ENCODE measurements at regions not wholly inside any gene's neighbourhood (a gene's known extent, or its start where the extent isn't known, plus 50 kb on each side); places are given as distances from the start of the nearest gene placed in this dataset.

DNA sequence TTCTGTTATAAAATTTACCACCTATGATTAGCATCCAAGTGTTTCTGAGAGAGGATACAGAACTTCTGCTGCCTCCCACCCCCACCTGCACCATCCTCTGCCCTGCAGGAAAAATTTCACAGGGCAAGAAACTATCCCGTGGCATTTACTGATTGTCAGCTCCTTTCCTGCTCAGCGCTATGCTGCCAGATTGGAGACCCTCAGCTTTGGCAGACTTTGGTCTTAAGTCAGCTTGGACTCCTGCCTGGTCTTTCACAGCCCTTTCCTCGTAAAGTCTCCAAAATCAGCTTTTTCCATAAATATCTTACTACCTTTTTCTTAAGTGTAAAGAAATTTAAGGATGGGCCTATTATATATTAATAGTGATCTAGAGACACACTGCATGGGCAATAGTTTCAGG is 239.9 kb upstream of the ADAMTS9 start:
- Histone ChIP-seq H3K27me3 (ENCODE audit: insufficient read depth, low read depth, severe bottlenecking) (no peaks in the 10 kb centered on the region), H3K9me3 (ENCODE audit: severe bottlenecking) (peaks cover 1% of the 10 kb centered on the region), H3K36me3 (no peaks in the 10 kb centered on the region), H3K4me3 (ENCODE audit: low read depth, low read length) (no peak overlapping the region), H3K27ac (no peak overlapping the region)
- TF ChIP-seq, protein P1, sequence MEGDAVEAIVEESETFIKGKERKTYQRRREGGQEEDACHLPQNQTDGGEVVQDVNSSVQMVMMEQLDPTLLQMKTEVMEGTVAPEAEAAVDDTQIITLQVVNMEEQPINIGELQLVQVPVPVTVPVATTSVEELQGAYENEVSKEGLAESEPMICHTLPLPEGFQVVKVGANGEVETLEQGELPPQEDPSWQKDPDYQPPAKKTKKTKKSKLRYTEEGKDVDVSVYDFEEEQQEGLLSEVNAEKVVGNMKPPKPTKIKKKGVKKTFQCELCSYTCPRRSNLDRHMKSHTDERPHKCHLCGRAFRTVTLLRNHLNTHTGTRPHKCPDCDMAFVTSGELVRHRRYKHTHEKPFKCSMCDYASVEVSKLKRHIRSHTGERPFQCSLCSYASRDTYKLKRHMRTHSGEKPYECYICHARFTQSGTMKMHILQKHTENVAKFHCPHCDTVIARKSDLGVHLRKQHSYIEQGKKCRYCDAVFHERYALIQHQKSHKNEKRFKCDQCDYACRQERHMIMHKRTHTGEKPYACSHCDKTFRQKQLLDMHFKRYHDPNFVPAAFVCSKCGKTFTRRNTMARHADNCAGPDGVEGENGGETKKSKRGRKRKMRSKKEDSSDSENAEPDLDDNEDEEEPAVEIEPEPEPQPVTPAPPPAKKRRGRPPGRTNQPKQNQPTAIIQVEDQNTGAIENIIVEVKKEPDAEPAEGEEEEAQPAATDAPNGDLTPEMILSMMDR (IDR thresholded peaks at IDR 0.05; ENCODE audit: low read depth, low read length), result no peak
- DNase-seq, result no peak

DNA sequence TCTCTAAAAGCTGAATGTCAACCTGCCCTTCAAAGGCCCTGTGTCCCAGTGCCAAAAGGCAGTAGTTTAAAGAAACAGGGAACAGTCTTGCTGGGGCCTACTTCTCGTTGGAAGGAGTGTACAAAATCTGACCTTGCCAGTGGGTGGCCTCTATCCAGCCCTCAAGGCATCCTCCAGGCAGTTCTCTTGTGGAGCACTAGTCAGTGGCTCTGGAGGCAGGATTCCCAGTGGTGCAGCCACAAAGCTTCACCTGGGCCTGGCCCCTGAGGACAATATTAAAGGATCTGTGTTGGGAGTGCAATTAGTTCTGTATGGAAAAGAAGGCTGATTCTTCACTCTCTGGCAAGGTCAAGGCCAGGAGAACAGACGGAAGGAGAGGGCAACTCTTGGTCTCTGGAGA is 237.8 kb upstream of the ADAMTS9 start:
- TF ChIP-seq, protein P1 (IDR thresholded peaks at IDR 0.05; ENCODE audit: low read depth, low read length), result no peak
- Histone ChIP-seq H3K9me3 (ENCODE audit: severe bottlenecking) (no peaks in the 10 kb centered on the region), H3K36me3 (no peaks in the 10 kb centered on the region), H3K27me3 (ENCODE audit: insufficient read depth, low read depth, severe bottlenecking) (no peaks in the 10 kb centered on the region), H3K27ac (no peak overlapping the region), H3K4me3 (ENCODE audit: low read depth, low read length) (no peak overlapping the region)
- DNase-seq, result no peak

DNA sequence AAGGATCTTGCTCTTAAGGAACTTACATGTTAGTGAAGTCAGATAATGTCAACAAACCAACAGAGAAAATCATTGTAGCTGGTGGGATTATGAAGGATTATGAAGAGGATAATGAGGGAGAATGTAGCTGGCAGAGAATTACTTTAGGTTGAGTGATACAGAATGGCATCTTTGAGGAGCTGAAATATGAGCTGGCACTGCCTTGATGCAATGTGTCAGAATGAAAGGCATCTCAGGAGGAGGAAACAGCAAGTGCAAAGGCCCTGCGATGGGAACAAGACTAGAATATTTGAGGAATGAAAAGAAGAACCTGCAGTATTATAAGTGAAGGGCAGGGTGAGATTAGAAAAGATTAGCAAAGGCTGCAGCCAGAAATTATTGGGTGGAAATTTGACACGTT is 237.2 kb upstream of the ADAMTS9 start:
- no peaks in the 10 kb centered on the region for H3K9me3 ChIP-seq (ENCODE audit: severe bottlenecking)
- no peak for DNase-seq
- TF ChIP-seq, protein P1 (IDR thresholded peaks at IDR 0.05; ENCODE audit: low read depth, low read length), result no peak
- no peak overlapping the region for H3K4me3 ChIP-seq (ENCODE audit: low read depth, low read length)
- no peaks in the 10 kb centered on the region for H3K36me3 ChIP-seq
- no peaks in the 10 kb centered on the region for H3K27me3 ChIP-seq (ENCODE audit: insufficient read depth, low read depth, severe bottlenecking)
- H3K27ac ChIP-seq, result no peak overlapping the region

DNA sequence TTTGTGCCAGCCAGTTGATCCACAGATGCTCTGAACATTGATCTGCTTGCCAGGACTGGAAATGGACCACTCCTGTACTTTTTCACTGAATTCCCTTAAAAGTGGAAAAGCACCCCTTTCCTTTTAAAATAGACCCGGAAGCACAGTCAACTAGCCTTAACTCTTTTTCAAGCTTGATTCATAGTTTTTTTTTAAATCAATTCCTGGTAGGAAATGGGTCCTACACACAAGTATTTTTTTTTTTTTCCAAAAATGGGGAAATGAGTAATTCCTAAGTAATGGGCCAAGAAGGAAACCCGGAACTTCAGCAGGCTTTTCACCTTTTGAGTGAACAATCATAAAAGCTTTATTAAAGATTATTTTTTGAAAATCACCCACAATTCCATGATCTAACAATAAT is 234.4 kb upstream of the ADAMTS9 start:
- Histone ChIP-seq H3K9me3 (ENCODE audit: severe bottlenecking) (no peaks in the 10 kb centered on the region), H3K27me3 (ENCODE audit: insufficient read depth, low read depth, severe bottlenecking) (no peaks in the 10 kb centered on the region), H3K27ac (no peak overlapping the region), H3K4me3 (ENCODE audit: low read depth, low read length) (no peak overlapping the region), H3K36me3 (no peaks in the 10 kb centered on the region)
- TF ChIP-seq, protein P1 (IDR thresholded peaks at IDR 0.05; ENCODE audit: low read depth, low read length), result no peak
- no peak for DNase-seq

DNA sequence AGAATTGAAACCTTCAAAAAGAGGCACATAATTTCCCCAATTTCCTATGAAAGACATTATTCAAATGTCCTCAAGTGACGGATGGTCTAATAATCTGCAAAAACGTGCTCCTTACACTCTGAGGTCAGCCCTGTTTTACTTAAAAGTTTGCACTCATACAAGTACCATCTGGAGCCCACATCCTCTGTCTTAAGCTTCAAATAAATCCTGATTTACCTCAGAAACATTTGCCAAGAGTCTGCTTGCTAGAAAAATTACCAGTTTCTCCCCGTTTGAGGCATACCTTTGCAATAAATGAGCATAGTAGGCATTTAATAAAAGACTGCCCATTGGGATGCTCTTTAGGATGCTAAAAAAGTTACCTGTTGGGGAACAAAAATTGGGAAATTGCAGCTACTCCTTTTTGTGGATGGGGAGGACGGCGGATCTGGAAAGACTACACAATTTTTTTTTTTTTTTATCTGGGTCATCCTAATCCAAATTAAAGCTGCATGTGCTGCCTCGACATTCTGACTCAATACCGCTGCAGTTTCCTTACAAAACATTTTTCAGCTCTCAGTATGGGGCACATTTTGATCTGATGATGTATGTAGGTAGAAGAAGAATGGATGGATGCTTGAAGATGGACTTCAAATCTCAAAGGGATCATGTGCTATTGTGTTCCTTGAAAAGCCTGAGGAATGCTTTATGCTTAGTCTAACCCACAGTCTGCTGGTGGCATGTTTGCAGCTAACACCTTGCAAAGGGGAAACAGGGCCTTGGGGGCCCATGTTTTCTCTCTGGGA is 233.7 kb upstream of the ADAMTS9 start:
- H3K9me3 ChIP-seq (ENCODE audit: severe bottlenecking), result no peaks in the 10 kb centered on the region
- H3K4me3 ChIP-seq (ENCODE audit: low read depth, low read length), result no peak overlapping the region
- no peaks in the 10 kb centered on the region for H3K27me3 ChIP-seq (ENCODE audit: insufficient read depth, low read depth, severe bottlenecking)
- H3K36me3 ChIP-seq, result no peaks in the 10 kb centered on the region
- no peak for DNase-seq
- H3K27ac ChIP-seq, result no peak overlapping the region
- TF ChIP-seq, protein P1 (IDR thresholded peaks at IDR 0.05; ENCODE audit: low read depth, low read length), result no peak

DNA sequence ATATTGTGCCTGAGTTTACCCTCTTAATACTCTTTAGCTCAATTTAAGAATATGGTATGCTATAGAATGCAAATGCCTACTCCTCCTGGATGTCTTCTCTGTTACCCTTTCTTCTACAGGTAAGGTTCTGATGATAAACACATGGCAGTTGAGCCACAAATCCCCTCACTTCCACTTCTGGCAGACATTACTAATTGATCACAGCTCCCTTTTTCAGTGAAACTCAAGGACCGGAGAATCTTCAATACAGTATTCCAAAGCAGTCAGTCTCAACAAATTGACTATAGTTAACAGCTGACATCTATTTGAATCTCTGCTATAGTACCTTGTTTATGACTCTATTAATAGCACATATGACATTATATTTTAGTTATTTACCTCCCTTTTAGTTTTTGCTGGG is 232.1 kb upstream of the ADAMTS9 start:
- Histone ChIP-seq H3K27me3 (ENCODE audit: insufficient read depth, low read depth, severe bottlenecking) (no peaks in the 10 kb centered on the region), H3K4me3 (ENCODE audit: low read depth, low read length) (no peak overlapping the region), H3K27ac (no peak overlapping the region), H3K9me3 (ENCODE audit: severe bottlenecking) (no peaks in the 10 kb centered on the region), H3K36me3 (no peaks in the 10 kb centered on the region)
- no peak for DNase-seq
- TF ChIP-seq, protein P1 (IDR thresholded peaks at IDR 0.05; ENCODE audit: low read depth, low read length), result no peak

Measured in WERI-Rb-1 (cell line).